Endometrial microvascular endothelial cells (primary cell): ENCODE measurements at regions not wholly inside any gene's neighbourhood (a gene's known extent, or its start where the extent isn't known, plus 50 kb on each side); places are given as distances from the start of the nearest gene placed in this dataset.
"Not testable (repeated sequence)": the region's sequence is repeated elsewhere in the genome, so short reads cannot be mapped to it uniquely, and the experiment has no call there.

Experiments
- in situ Hi-C: cut with HindIII; loops from 2 replicates; pipeline ENCODE4 v1.10.0; 2017; ENCODE audit warnings: low sequenced_read_pairs, low pct_unique_long_range_greater_than_20kb; ENCODE audit errors: inconsistent ontology term

GRCh38 chr15:81882504-81882903 lies 163.3 kb downstream of the MEX3B start:
- in situ Hi-C loops, result no loop called here

- in situ Hi-C loops, result no loop called here
These were observed 165.0 kb downstream of the MEX3B start for GRCh38 chr15:81880833-81881232.

- in situ Hi-C loops, result no loop called here
These were observed 165.5 kb downstream of the MEX3B start for GRCh38 chr15:81880314-81880713.

GRCh38 chr15:81875717-81876116 lies 170.1 kb downstream of the MEX3B start:
- in situ Hi-C loops, result not testable (repeated sequence)

- in situ Hi-C loops, result not testable (repeated sequence)
These were observed 175.1 kb downstream of the MEX3B start for GRCh38 chr15:81870746-81871106.

GRCh38 chr15:81870062-81870745 lies 175.6 kb downstream of the MEX3B start:
- in situ Hi-C loops, result not testable (repeated sequence)

GRCh38 chr15:81869161-81869954 lies 176.5 kb downstream of the MEX3B start:
- in situ Hi-C loops, result no loop called here

- in situ Hi-C loops, result no loop called here
These were observed 179.8 kb downstream of the MEX3B start for GRCh38 chr15:81865850-81866537.

GRCh38 chr15:81863162-81863561 lies 182.7 kb downstream of the MEX3B start:
- in situ Hi-C loops, result no loop called here

- in situ Hi-C loops, result no loop called here
These were observed 185.9 kb downstream of the MEX3B start for GRCh38 chr15:81859737-81860516.

GRCh38 chr15:81858586-81858985 lies 187.2 kb downstream of the MEX3B start:
- in situ Hi-C loops, result no loop called here

- in situ Hi-C loops, result no loop called here
These were observed 187.7 kb downstream of the MEX3B start for GRCh38 chr15:81858136-81858535.

- in situ Hi-C loops, result no loop called here
These were observed 189.2 kb downstream of the MEX3B start for GRCh38 chr15:81856634-81857026.

GRCh38 chr15:81856001-81856633 lies 189.7 kb downstream of the MEX3B start:
- in situ Hi-C loops, result no loop called here

GRCh38 chr15:81853150-81853748 lies 192.6 kb downstream of the MEX3B start:
- in situ Hi-C loops, result no loop called here

GRCh38 chr15:81852411-81853149 lies 193.2 kb downstream of the MEX3B start:
- in situ Hi-C loops, result no loop called here

GRCh38 chr15:81851757-81852156 lies 194.1 kb downstream of the MEX3B start:
- in situ Hi-C loops, result no loop called here

- in situ Hi-C loops, result no loop called here
These were observed 194.5 kb downstream of the MEX3B start for GRCh38 chr15:81851325-81851724.
